Endothelial cell (in vitro differentiated cells): ENCODE measurements at regions not wholly inside any gene's neighbourhood (a gene's known extent, or its start where the extent isn't known, plus 50 kb on each side); places are given as distances from the start of the nearest gene placed in this dataset.
A peak's percentile ranks its signal among the peaks of the same experiment; 100 is the strongest.

ENCODE experiments used
- DNase-seq: peaks from one replicate; pipeline ENCODE4 v3.0.0; 2021; ENCODE audit warnings: low spot score
- H3K27ac Mint-ChIP-seq: one replicate; pipeline ENCODE4 v1.8.0; 2021; ENCODE audit warnings: mixed read lengths, inconsistent platforms; ENCODE audit not compliant: unreplicated experiment
- H3K27me3 Mint-ChIP-seq: one replicate; pipeline ENCODE4 v1.8.0; 2021; ENCODE audit warnings: mild to moderate bottlenecking, moderate library complexity, mixed read lengths, inconsistent platforms; ENCODE audit not compliant: unreplicated experiment
- H3K36me3 Mint-ChIP-seq: one replicate; pipeline ENCODE4 v1.8.0; 2021; ENCODE audit warnings: mild to moderate bottlenecking, low read depth, mixed read lengths, inconsistent platforms; ENCODE audit not compliant: unreplicated experiment
- H3K4me1 Mint-ChIP-seq: one replicate; pipeline ENCODE4 v1.8.0; 2021; ENCODE audit warnings: mild to moderate bottlenecking, mixed read lengths, inconsistent platforms; ENCODE audit not compliant: unreplicated experiment
- H3K4me3 Mint-ChIP-seq: one replicate; pipeline ENCODE4 v1.8.0; 2021; ENCODE audit warnings: mild to moderate bottlenecking, mixed read lengths, inconsistent platforms; ENCODE audit not compliant: unreplicated experiment
- H3K9me3 Mint-ChIP-seq: one replicate; pipeline ENCODE4 v1.8.0; 2021; ENCODE audit warnings: mixed read lengths, inconsistent platforms; ENCODE audit not compliant: unreplicated experiment
- CTCF ChIP-seq: fragments of 200-600 bp; sonication (generic); IDR thresholded peaks from one replicate; pipeline ENCODE4 v1.5.0; 2021; ENCODE audit warnings: antibody characterized with exemption; ENCODE audit not compliant: unreplicated experiment

- no peak for DNase-seq
- Mint-ChIP-seq H3K9me3 (no peaks in the 10 kb centered on the region), H3K36me3 (peaks cover 4% of the 10 kb centered on the region), H3K4me3 (peak overlapping the region; percentile 16), H3K4me1 (peaks cover 65% of the 10 kb centered on the region), H3K27ac (peak overlapping the region; percentile 90), H3K27me3 (peaks cover 15% of the 10 kb centered on the region)
- no peak for TF ChIP-seq CTCF
Measured at GRCh38 chr11:57124917-57125316, 56.8 kb upstream of the LRRC55 start.

DNA sequence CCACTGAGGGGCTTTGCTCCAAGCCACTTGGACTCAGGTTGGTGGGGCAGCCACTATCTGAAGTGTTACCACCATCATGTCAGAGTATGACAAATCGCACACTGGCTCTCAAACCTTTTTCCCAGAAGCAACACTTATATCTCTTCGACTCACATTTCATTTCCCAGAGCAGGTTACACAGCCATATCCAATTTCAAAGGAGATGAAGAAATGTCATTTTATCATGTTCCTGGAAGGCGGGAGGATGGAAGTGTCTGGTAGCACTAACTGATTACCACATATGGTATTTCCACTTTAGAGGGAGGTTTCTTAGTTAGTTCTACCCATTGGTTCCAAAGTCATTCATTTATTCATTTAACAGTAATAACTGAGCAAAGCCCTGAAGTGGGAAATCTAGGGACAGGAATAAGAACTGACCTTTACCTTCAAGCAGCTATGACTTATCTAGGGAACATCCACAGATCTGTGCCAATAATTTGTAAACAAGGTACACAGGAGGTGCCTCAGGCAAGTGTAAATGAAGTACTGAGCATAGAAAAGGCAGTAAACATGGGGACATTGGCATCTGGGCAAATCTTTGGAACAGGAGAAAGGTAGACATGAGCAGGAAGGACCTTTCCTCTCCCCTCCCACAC lies 54.9 kb upstream of the LRRC55 start:
- Mint-ChIP-seq H3K4me1 (peaks cover 69% of the 10 kb centered on the region), H3K4me3 (no peak overlapping the region), H3K27me3 (peaks cover 19% of the 10 kb centered on the region), H3K9me3 (no peaks in the 10 kb centered on the region), H3K36me3 (peaks cover 4% of the 10 kb centered on the region), H3K27ac (no peak overlapping the region)
- no peak for DNase-seq
- no peak for TF ChIP-seq CTCF

DNA sequence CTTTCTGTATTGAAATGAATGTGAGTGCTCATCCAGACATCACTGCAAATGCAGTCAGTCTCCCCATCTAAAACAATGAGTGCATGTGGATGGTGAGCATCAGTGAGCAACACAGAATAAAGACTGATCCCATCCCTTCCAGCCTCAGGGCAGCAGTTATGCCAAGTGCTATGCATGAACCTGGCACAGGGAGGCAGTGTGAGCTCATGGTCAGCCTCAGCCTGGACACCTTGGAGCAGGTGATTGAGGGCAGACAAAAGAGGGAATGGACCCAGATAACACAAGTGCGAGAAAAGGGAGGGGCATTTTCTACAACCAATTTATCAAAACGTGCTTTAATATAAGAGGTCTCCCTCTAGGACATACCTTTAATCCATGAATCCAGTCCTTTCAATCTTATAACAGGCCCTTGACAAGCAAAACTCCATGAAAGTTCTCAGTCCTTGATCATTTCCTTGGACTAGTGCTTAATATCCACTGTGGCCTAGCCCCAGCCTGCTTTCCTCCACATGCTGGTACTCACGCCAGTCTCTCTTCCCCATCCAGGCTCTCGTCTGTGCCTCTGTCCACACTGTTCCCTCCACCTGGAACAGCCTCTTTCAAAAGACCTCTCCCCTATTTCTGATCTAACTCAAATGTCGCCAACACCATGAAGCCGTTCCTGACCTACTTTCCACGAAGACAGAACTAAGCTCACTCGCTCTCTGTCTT lies 50.5 kb upstream of the LRRC55 start:
- DNase-seq, result peak; percentile 60
- Mint-ChIP-seq H3K4me1 (peaks cover 36% of the 10 kb centered on the region), H3K4me3 (no peak overlapping the region), H3K36me3 (no peaks in the 10 kb centered on the region), H3K27ac (no peak overlapping the region), H3K9me3 (no peaks in the 10 kb centered on the region), H3K27me3 (peaks cover 9% of the 10 kb centered on the region)
- TF ChIP-seq CTCF, result peak; percentile 62
